Sigmoid colon (tissue), 3 donors: ENCODE measurements at regions not wholly inside any gene's neighbourhood (a gene's known extent, or its start where the extent isn't known, plus 50 kb on each side); places are given as distances from the start of the nearest gene placed in this dataset.

Experiments used
- CTCF ChIP-seq, 4 experiments: fragments of 450-650 bp in 3 of 4; fragments of 200-600 bp in 1 of 4; IDR thresholded peaks; one replicate each; pipeline ENCODE4 v1.5.1; 2016 to 2019; ENCODE audit warnings: antibody characterized with exemption in 4 of 4, mild to moderate bottlenecking in 3 of 4, moderate library complexity in 2 of 4
- POLR2A ChIP-seq, 2 donors: fragments of 450-650 bp; IDR thresholded peaks; one replicate each; pipeline ENCODE4 v1.6.1; 2016; ENCODE audit warnings: antibody characterized with exemption in 2 of 2, mild to moderate bottlenecking in 2 of 2, moderate library complexity in 2 of 2

GRCh38 chr15:31609906-31610305, 283.3 kb downstream of the KLF13 start:
- TF ChIP-seq CTCF (IDR thresholded peaks at IDR 0.05): no peak
- TF ChIP-seq POLR2A (IDR thresholded peaks at IDR 0.05): no peak
